SK-N-SH treated with all-trans-retinoic acid at 6 μM for 48 hours (cell line): ENCODE measurements at regions not wholly inside any gene's neighbourhood (a gene's known extent, or its start where the extent isn't known, plus 50 kb on each side); places are given as distances from the start of the nearest gene placed in this dataset.

Experiments
- ARNTL ChIP-seq: fragments of 450-650 bp; formaldehyde crosslinking; IDR thresholded peaks from 2 replicates; pipeline ENCODE4 v1.5.0; 2020; ENCODE audit warnings: low read depth, mild to moderate bottlenecking, moderate library complexity, borderline replicate concordance
- CSDC2 ChIP-seq: fragments of 250-450 bp; sonication (Bioruptor Pico); IDR thresholded peaks from 2 replicates; pipeline ENCODE4 v1.5.0; 2020; ENCODE audit warnings: mild to moderate bottlenecking, moderate library complexity
- ESRRG ChIP-seq: fragments of 250-450 bp; sonication (Bioruptor Pico); IDR thresholded peaks from 2 replicates; pipeline ENCODE4 v1.6.1; 2021; ENCODE audit warnings: mild to moderate bottlenecking
- ISL1 ChIP-seq: fragments of 250-450 bp; sonication (Bioruptor Pico); IDR thresholded peaks from 2 replicates; pipeline ENCODE4 v2.1.2; 2022; ENCODE audit warnings: mild to moderate bottlenecking, moderate library complexity
- RARB ChIP-seq: fragments of 250-450 bp; sonication (Bioruptor Pico); IDR thresholded peaks from 2 replicates; pipeline ENCODE4 v1.8.0; 2021; ENCODE audit warnings: mild to moderate bottlenecking, moderate library complexity
- SNAI2 ChIP-seq: fragments of 250-450 bp; sonication (Bioruptor Pico); IDR thresholded peaks from 2 replicates; pipeline ENCODE4 v1.5.0; 2020; ENCODE audit warnings: mild to moderate bottlenecking, moderate library complexity
- TOX ChIP-seq: fragments of 250-450 bp; sonication (Bioruptor Pico); IDR thresholded peaks from 2 replicates; pipeline ENCODE4 v1.8.0; 2021; ENCODE audit warnings: mild to moderate bottlenecking, moderate library complexity, borderline replicate concordance
- ZFP30 ChIP-seq: fragments of 450-650 bp; formaldehyde crosslinking; IDR thresholded peaks from 2 replicates; pipeline ENCODE4 v1.5.0; 2022; ENCODE audit warnings: mild to moderate bottlenecking, moderate library complexity
- ZNF8 ChIP-seq: fragments of 450-650 bp; formaldehyde crosslinking; IDR thresholded peaks from 2 replicates; pipeline ENCODE4 v1.5.0; 2020; ENCODE audit warnings: mild to moderate bottlenecking, moderate library complexity
- TF ChIP-seq, protein P1 (sequence below): fragments of 250-450 bp; sonication (Bioruptor Pico); IDR thresholded peaks from 2 replicates; pipeline ENCODE4 v1.8.0; 2020; ENCODE audit warnings: mild to moderate bottlenecking, moderate library complexity, borderline replicate concordance
- TF ChIP-seq, protein P2 (sequence below): fragments of 250-450 bp; sonication (Bioruptor Pico); IDR thresholded peaks from 2 replicates; pipeline ENCODE4 v1.8.0; 2021; ENCODE audit warnings: low read depth, mild to moderate bottlenecking, moderate library complexity, borderline replicate concordance
- TF ChIP-seq, protein P3 (sequence below): fragments of 250-450 bp; sonication (Bioruptor Pico); IDR thresholded peaks from 2 replicates; pipeline ENCODE4 v1.5.1; 2020; ENCODE audit warnings: low read depth, mild to moderate bottlenecking, moderate library complexity

DNA sequence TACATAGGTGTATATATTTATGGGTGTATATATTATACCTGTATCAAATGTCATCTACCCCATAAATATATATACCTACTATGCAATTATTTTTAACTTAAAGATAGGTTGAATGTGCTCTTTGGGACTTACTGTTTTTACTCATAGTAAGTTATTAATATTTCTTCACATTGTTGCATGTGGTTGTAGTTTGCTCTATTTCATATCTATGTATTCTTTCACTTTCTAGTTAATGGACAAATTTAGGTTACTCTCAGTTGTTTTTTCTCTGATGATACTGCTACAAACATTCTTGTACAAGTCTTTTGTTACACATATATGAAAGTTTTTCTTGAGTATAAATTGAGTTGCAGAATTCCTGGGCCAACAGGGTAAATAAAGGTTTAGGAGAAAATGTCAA lies 601.8 kb upstream of the ID2 start:
- TF ChIP-seq, protein P1, sequence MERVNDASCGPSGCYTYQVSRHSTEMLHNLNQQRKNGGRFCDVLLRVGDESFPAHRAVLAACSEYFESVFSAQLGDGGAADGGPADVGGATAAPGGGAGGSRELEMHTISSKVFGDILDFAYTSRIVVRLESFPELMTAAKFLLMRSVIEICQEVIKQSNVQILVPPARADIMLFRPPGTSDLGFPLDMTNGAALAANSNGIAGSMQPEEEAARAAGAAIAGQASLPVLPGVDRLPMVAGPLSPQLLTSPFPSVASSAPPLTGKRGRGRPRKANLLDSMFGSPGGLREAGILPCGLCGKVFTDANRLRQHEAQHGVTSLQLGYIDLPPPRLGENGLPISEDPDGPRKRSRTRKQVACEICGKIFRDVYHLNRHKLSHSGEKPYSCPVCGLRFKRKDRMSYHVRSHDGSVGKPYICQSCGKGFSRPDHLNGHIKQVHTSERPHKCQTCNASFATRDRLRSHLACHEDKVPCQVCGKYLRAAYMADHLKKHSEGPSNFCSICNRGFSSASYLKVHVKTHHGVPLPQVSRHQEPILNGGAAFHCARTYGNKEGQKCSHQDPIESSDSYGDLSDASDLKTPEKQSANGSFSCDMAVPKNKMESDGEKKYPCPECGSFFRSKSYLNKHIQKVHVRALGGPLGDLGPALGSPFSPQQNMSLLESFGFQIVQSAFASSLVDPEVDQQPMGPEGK (CRISPR knock-in tag) = no peak
- TF ChIP-seq SNAI2 (CRISPR knock-in tag) (no peak), TOX (CRISPR knock-in tag) (no peak), RARB (no peak), ARNTL (no peak), CSDC2 (no peak), ISL1 (CRISPR knock-in tag) (no peak), ESRRG (no peak), ZFP30 (CRISPR knock-in tag) (no peak), ZNF8 (CRISPR knock-in tag) (no peak)
- TF ChIP-seq, protein P2, sequence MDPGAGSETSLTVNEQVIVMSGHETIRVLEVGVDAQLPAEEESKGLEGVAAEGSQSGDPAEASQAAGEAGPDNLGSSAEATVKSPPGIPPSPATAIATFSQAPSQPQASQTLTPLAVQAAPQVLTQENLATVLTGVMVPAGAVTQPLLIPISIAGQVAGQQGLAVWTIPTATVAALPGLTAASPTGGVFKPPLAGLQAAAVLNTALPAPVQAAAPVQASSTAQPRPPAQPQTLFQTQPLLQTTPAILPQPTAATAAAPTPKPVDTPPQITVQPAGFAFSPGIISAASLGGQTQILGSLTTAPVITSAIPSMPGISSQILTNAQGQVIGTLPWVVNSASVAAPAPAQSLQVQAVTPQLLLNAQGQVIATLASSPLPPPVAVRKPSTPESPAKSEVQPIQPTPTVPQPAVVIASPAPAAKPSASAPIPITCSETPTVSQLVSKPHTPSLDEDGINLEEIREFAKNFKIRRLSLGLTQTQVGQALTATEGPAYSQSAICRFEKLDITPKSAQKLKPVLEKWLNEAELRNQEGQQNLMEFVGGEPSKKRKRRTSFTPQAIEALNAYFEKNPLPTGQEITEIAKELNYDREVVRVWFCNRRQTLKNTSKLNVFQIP (CRISPR knock-in tag) = no peak
- TF ChIP-seq, protein P3, sequence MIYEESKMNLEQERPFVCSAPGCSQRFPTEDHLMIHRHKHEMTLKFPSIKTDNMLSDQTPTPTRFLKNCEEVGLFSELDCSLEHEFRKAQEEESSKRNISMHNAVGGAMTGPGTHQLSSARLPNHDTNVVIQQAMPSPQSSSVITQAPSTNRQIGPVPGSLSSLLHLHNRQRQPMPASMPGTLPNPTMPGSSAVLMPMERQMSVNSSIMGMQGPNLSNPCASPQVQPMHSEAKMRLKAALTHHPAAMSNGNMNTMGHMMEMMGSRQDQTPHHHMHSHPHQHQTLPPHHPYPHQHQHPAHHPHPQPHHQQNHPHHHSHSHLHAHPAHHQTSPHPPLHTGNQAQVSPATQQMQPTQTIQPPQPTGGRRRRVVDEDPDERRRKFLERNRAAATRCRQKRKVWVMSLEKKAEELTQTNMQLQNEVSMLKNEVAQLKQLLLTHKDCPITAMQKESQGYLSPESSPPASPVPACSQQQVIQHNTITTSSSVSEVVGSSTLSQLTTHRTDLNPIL (CRISPR knock-in tag) = no peak
